Osteoblast (primary cell): ENCODE measurements at regions not wholly inside any gene's neighbourhood (a gene's known extent, or its start where the extent isn't known, plus 50 kb on each side); places are given as distances from the start of the nearest gene placed in this dataset.

Experiments used
- DNase-seq: peaks from one replicate; pipeline ENCODE4 v3.0.0; 2011; ENCODE audit warnings: low spot score, mixed read lengths; ENCODE audit not compliant: insufficient read length; ENCODE audit errors: missing footprints
- H2AFZ ChIP-seq: 2 replicates; pipeline ENCODE4 v1.6.0; 2011; ENCODE audit warnings: mild to moderate bottlenecking, low read length
- H3K27ac ChIP-seq: 2 replicates; pipeline ENCODE4 v1.5.1; 2011; ENCODE audit warnings: mild to moderate bottlenecking, low read depth, low read length, moderate library complexity
- H3K27me3 ChIP-seq: 2 replicates; pipeline ENCODE4 v1.6.0; 2012; ENCODE audit warnings: mild to moderate bottlenecking, control low read depth, inconsistent platforms, low read length, moderate library complexity; ENCODE audit not compliant: insufficient read depth
- H3K36me3 ChIP-seq: 2 replicates; pipeline ENCODE4 v1.5.1; 2011; ENCODE audit warnings: mild to moderate bottlenecking, low read length, control low read depth, moderate library complexity; ENCODE audit not compliant: insufficient read depth
- H3K4me1 ChIP-seq: 2 replicates; pipeline ENCODE4 v1.5.1; 2011; ENCODE audit warnings: mild to moderate bottlenecking, low read length, control low read depth, moderate library complexity; ENCODE audit not compliant: insufficient read depth
- H3K4me2 ChIP-seq: 2 replicates; pipeline ENCODE4 v1.6.0; 2011; ENCODE audit warnings: mild to moderate bottlenecking, low read length; ENCODE audit not compliant: insufficient read depth
- H3K4me3 ChIP-seq: fragments of 200-600 bp; sonication (generic); 3 replicates; pipeline ENCODE4 v1.5.1; 2012; ENCODE audit warnings: mild to moderate bottlenecking, low read length, inconsistent platforms; ENCODE audit not compliant: insufficient read depth
- H3K79me2 ChIP-seq: 2 replicates; pipeline ENCODE4 v1.6.0; 2012; ENCODE audit warnings: mild to moderate bottlenecking, low read length, control low read depth, inconsistent platforms; ENCODE audit not compliant: insufficient read depth
- H3K9me3 ChIP-seq: 2 replicates; pipeline ENCODE4 v1.5.1; 2011; ENCODE audit warnings: low read depth, low read length, control low read depth
- H4K20me1 ChIP-seq: 2 replicates; pipeline ENCODE4 v1.6.0; 2012; ENCODE audit warnings: mild to moderate bottlenecking, low read length, control low read depth; ENCODE audit not compliant: insufficient read depth
- TF ChIP-seq, protein P1 (sequence below): IDR thresholded peaks from 2 replicates; pipeline ENCODE4 v1.5.1; 2011; ENCODE audit warnings: mild to moderate bottlenecking, low read depth, low read length, moderate library complexity; ENCODE audit errors: extremely low read depth

DNA sequence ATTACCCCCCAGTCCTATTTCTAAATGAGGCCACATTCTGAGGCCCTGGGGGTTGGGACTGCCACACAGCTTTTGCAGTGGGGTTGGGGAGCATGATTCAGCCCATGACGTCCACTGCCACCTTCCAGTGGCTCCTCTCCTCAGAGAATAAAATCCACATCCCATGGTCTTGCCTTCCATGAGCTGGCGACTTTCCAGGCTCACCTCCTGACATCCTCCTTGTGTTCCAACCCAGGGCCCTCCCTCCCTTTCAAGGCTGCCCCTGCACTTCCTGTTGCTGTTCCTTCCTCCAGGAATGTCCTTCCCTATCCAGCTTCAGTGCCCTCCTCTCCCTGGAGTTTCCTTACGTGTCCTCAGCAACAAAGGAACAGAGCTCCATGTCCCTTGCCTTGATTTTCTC, 187.3 kb upstream of the ID2 start:
- Histone ChIP-seq H3K36me3 (no peaks in the 10 kb centered on the region), H3K4me3 (no peak overlapping the region)

DNA sequence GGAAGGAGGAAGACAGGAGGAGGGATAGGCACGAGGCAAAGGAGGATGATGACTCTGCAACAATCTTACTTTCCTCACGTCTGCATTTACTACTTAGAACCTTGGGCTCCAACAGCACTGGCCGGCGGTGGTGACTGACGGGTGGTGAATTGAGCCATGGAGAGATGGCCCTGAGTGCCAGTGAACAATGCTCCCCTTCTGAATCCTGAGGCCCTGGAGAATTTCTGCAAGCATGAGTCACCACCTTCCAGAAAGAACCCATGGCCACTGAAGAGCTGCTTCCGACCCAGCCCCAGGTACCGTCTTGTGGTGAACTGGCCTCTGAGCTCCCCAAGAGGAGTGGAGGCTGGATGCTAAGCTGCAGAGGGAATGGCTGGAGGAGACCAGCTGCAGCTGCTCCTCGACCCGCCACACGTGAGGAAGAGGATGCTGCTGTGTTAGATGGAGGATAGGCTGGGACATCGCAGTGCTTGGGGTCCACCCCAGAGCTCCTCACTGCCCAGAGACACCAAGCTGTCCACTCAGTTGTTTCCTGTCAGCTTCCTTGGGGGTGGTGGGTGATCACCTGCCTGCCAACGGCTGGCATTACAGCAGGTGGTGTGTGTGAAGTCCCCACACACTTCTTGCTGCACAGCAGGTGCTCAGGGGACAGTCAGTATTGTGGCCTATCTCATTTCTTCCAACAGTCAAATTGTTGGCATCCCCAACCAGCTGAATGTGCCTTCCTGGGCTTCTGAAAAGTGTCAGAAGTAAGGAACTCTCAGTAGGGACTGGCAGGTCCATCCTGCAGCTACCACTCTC, 186.5 kb upstream of the ID2 start:
- no peaks in the 10 kb centered on the region for H3K9me3 ChIP-seq

More for the DNA sequence above, 187.3 kb upstream of the ID2 start:
- Histone ChIP-seq H3K4me1 (no peaks in the 10 kb centered on the region), H3K27ac (no peak overlapping the region), H3K27me3 (peaks cover 5% of the 10 kb centered on the region), H3K9me3 (no peaks in the 10 kb centered on the region), H4K20me1 (no peaks in the 10 kb centered on the region), H3K79me2 (no peaks in the 10 kb centered on the region), H2AFZ (no peak overlapping the region), H3K4me2 (no peak overlapping the region)
- TF ChIP-seq, protein P1, sequence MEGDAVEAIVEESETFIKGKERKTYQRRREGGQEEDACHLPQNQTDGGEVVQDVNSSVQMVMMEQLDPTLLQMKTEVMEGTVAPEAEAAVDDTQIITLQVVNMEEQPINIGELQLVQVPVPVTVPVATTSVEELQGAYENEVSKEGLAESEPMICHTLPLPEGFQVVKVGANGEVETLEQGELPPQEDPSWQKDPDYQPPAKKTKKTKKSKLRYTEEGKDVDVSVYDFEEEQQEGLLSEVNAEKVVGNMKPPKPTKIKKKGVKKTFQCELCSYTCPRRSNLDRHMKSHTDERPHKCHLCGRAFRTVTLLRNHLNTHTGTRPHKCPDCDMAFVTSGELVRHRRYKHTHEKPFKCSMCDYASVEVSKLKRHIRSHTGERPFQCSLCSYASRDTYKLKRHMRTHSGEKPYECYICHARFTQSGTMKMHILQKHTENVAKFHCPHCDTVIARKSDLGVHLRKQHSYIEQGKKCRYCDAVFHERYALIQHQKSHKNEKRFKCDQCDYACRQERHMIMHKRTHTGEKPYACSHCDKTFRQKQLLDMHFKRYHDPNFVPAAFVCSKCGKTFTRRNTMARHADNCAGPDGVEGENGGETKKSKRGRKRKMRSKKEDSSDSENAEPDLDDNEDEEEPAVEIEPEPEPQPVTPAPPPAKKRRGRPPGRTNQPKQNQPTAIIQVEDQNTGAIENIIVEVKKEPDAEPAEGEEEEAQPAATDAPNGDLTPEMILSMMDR: no peak
- no peak for DNase-seq

DNA sequence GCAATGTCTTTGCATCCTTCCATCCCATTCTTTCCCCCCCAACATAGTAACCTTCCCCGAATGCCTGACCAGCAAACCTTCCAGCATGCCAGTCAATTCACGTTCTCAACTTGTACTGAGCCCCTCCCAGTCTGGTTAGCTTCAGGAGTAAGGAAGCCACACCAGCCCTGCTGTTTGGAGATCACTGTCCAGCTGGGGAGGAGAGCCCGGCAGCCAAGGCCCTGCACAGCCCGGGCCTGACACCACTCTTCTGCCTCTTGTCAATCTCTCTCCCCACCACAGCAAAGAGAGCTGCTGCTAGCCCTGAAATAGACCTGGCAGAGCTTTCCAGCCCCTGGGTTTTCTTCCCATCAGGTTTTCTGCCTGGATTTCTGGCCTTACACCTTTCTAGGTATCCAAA, 185.8 kb upstream of the ID2 start:
- Histone ChIP-seq H3K36me3 (no peaks in the 10 kb centered on the region), H3K27ac (no peak overlapping the region), H3K9me3 (no peaks in the 10 kb centered on the region), H3K4me1 (no peaks in the 10 kb centered on the region), H3K27me3 (peaks cover 5% of the 10 kb centered on the region), H3K79me2 (no peaks in the 10 kb centered on the region), H3K4me3 (no peak overlapping the region), H3K4me2 (no peak overlapping the region), H4K20me1 (no peaks in the 10 kb centered on the region), H2AFZ (no peak overlapping the region)
- TF ChIP-seq, protein P1: no peak
- DNase-seq: peak; percentile 71

More for the DNA sequence above, 186.5 kb upstream of the ID2 start:
- Histone ChIP-seq H3K4me1 (no peaks in the 10 kb centered on the region), H3K79me2 (no peaks in the 10 kb centered on the region), H2AFZ (no peak overlapping the region), H3K4me3 (no peak overlapping the region), H3K27me3 (peaks cover 5% of the 10 kb centered on the region), H3K27ac (no peak overlapping the region), H3K36me3 (no peaks in the 10 kb centered on the region), H3K4me2 (no peak overlapping the region), H4K20me1 (no peaks in the 10 kb centered on the region)
- peak; percentile 36 for DNase-seq
- TF ChIP-seq, protein P1: no peak

DNA sequence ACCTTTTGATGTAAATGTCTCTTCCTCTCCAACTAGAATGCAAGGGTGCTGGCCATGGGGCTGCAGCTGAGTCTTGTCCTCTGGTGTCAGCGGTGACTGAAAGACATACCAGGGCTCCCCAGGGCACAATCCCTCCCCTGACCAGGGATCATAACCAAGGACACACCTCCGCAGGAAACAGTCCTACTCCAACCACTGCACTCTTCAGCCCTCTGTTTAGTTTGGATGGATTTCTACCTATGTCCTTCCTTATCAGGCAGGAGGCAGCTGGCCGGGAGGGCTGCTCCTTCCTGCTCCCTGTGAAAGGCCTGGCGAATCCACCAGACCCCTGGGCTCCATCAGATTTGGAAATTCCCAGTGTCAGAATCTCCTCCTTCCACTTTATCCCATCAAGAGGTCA, 185.2 kb upstream of the ID2 start:
- no peak for DNase-seq
- H3K4me2 ChIP-seq: no peak overlapping the region
- no peak overlapping the region for H3K27ac ChIP-seq
- no peak overlapping the region for H2AFZ ChIP-seq
- H3K36me3 ChIP-seq: no peaks in the 10 kb centered on the region
- no peaks in the 10 kb centered on the region for H3K9me3 ChIP-seq
- no peak overlapping the region for H3K4me3 ChIP-seq
- TF ChIP-seq, protein P1: no peak
- no peaks in the 10 kb centered on the region for H3K79me2 ChIP-seq
- H4K20me1 ChIP-seq: no peaks in the 10 kb centered on the region
- peaks cover under 1% of the 10 kb centered on the region for H3K27me3 ChIP-seq
- no peaks in the 10 kb centered on the region for H3K4me1 ChIP-seq
